Panc1 (cell line): ENCODE measurements at regions not wholly inside any gene's neighbourhood (a gene's known extent, or its start where the extent isn't known, plus 50 kb on each side); places are given as distances from the start of the nearest gene placed in this dataset.

Experiments used
- ATAC-seq: fragments of 200-7000 bp; cut with Tn5 transposase; 2 replicates; pipeline ENCODE4 v1.9.1; 2020; ENCODE audit warnings: mild to moderate bottlenecking, moderate library complexity
- BruUV-seq: library from RNA; stranded (reverse); fragments of 400-500 nt; replicated peaks from 2 replicates; lab custom pipeline; 2021; lab: Mats Ljungman, UMichigan
- CTCF ChIA-PET: fragments of 300-600 bp; sonication (Branson Sonifier 250); formaldehyde crosslinking; loops from one replicate; lab custom pipeline; 2022; ENCODE audit warnings: antibody characterized with exemption; lab: Charles Lee
- POLR2A ChIA-PET: fragments of 300-600 bp; sonication (Branson Sonifier 250); formaldehyde crosslinking; loops from one replicate; lab custom pipeline; 2022; ENCODE audit warnings: antibody characterized with exemption; lab: Charles Lee
- DNase-seq: peaks from one replicate; pipeline ENCODE4 v3.0.0-alpha.2; 2010; ENCODE audit warnings: low read depth, low spot score
- H3K27ac ChIP-seq: 2 replicates; pipeline ENCODE4 v1.5.1; 2011; ENCODE audit warnings: mild to moderate bottlenecking, low read length, inconsistent platforms
- H3K27me3 ChIP-seq: fragments of 200-500 bp; sonication (Bioruptor generic); 2 replicates; pipeline ENCODE4 v1.6.0; 2014; ENCODE audit warnings: low read length, inconsistent platforms; ENCODE audit not compliant: control insufficient read depth, insufficient read depth
- H3K36me3 ChIP-seq: fragments of 200-500 bp; sonication (Bioruptor generic); 2 replicates; pipeline ENCODE4 v1.5.1; 2014; ENCODE audit warnings: inconsistent platforms, mild to moderate bottlenecking, low read length, moderate library complexity; ENCODE audit not compliant: control insufficient read depth, insufficient read depth
- H3K4me1 ChIP-seq: 2 replicates; pipeline ENCODE4 v1.5.1; 2011; ENCODE audit warnings: inconsistent platforms, mild to moderate bottlenecking, low read length, moderate library complexity; ENCODE audit not compliant: control insufficient read depth, insufficient read depth
- H3K4me3 ChIP-seq, 2 experiments: 2 replicates each; pipeline ENCODE4 v1.5.1; 2011 to 2012; ENCODE audit warnings: low read depth in 2 of 2, low read length in 2 of 2, mild to moderate bottlenecking in 2 of 2, inconsistent platforms in 1 of 2, moderate library complexity in 1 of 2
- H3K9me3 ChIP-seq: fragments of 200-500 bp; sonication (Bioruptor generic); 2 replicates; pipeline ENCODE4 v1.5.1; 2014; ENCODE audit warnings: low read depth, mild to moderate bottlenecking, inconsistent platforms, low read length, moderate library complexity; ENCODE audit not compliant: control insufficient read depth, insufficient read depth
- POLR2AphosphoS5 ChIP-seq: IDR thresholded peaks from 2 replicates; pipeline ENCODE4 v1.6.1; 2012; ENCODE audit warnings: mild to moderate bottlenecking, low read depth, low read length, moderate library complexity
- SIN3A ChIP-seq: IDR thresholded peaks from 2 replicates; pipeline ENCODE4 v1.6.1; 2012; ENCODE audit warnings: low read depth, mild to moderate bottlenecking, low read length, moderate library complexity, borderline replicate concordance; ENCODE audit not compliant: insufficient read depth
- TCF7L2 ChIP-seq: IDR thresholded peaks from 2 replicates; pipeline ENCODE4 v1.6.1; 2011; ENCODE audit warnings: mild to moderate bottlenecking, low read depth, low read length, inconsistent platforms
- in situ Hi-C: cut with HindIII; loops from 2 replicates; pipeline ENCODE4 v1.10.0; 2016; ENCODE audit warnings: low sequenced_read_pairs, low pct_unique_long_range_greater_than_20kb
- intact Hi-C: fragments of 100-400 bp; cut with micrococcal nuclease; formaldehyde crosslinking; loops from one replicate; pipeline ENCODE4 v1.10.0; 2022; ENCODE audit not compliant: unreplicated experiment
- TF ChIP-seq, protein P1 (sequence below), 2 experiments: IDR thresholded peaks; 2 replicates each; pipeline ENCODE4 v1.6.1; 2011 to 2012; ENCODE audit warnings: low read depth in 2 of 2, control low read depth in 1 of 2, low read length in 1 of 2, mild to moderate bottlenecking in 1 of 2, moderate library complexity in 1 of 2; ENCODE audit not compliant: insufficient read depth in 1 of 2
- TF ChIP-seq, protein P2 (sequence below): fragments of 450-650 bp; IDR thresholded peaks from 2 replicates; pipeline ENCODE4 v1.5.1; 2017; ENCODE audit warnings: mild to moderate bottlenecking

DNA sequence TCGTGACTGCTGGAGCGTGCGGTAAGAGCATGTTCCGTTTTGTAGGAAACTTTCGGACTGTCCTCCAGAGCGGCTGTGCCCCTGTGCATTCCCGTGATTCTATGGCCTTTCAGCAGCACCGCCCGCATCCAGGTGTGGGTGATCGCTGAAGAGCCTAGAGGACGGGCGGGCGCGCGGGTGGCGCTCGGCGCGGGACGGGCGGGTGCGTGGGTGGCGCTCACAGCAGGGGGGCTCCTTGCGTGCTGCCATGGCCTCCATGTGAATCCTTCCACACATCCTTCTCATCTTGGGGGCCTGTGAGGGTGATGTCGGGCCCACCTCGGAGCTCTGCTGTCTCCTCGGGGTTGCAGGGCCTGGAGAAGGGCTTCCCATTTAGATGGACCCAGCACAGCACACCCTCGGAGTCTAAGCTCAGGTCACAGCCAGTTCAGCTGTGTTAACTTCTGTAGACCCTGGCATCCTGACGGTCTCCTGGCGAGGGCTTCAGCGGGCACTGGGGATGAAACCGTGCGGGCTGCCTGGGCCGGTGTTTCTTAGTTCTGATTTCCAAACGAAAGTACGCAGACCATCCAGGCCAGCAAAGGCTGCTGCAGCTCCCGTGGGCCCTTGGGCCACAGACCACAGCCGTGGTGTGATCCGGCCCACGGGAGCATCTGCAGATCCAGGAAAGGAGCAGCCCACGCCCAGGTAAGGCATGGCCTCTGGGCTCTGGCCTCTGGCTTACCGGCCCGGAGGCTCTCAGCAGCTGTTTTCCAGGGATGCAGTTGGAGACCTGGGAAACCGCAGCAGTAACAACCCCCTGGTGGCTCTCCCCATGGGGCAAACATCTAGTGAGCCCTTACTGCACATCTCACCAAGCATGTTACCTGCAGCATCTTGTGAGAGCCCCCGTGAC is 339.4 kb downstream of the FOXL1 start:
- DNase-seq (no peak), ATAC-seq (no peak)
- Histone ChIP-seq H3K4me1 (no peaks in the 10 kb centered on the region), H3K36me3 (no peaks in the 10 kb centered on the region), H3K9me3 (no peaks in the 10 kb centered on the region), H3K27me3 (no peaks in the 10 kb centered on the region), H3K4me3 (no peak overlapping the region), H3K27ac (no peak overlapping the region)
- TF ChIP-seq, protein P1, sequence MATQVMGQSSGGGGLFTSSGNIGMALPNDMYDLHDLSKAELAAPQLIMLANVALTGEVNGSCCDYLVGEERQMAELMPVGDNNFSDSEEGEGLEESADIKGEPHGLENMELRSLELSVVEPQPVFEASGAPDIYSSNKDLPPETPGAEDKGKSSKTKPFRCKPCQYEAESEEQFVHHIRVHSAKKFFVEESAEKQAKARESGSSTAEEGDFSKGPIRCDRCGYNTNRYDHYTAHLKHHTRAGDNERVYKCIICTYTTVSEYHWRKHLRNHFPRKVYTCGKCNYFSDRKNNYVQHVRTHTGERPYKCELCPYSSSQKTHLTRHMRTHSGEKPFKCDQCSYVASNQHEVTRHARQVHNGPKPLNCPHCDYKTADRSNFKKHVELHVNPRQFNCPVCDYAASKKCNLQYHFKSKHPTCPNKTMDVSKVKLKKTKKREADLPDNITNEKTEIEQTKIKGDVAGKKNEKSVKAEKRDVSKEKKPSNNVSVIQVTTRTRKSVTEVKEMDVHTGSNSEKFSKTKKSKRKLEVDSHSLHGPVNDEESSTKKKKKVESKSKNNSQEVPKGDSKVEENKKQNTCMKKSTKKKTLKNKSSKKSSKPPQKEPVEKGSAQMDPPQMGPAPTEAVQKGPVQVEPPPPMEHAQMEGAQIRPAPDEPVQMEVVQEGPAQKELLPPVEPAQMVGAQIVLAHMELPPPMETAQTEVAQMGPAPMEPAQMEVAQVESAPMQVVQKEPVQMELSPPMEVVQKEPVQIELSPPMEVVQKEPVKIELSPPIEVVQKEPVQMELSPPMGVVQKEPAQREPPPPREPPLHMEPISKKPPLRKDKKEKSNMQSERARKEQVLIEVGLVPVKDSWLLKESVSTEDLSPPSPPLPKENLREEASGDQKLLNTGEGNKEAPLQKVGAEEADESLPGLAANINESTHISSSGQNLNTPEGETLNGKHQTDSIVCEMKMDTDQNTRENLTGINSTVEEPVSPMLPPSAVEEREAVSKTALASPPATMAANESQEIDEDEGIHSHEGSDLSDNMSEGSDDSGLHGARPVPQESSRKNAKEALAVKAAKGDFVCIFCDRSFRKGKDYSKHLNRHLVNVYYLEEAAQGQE (IDR thresholded peaks at IDR 0.05; ENCODE audit: insufficient read depth in 1 of 2, low read depth in 2 of 2, low read length in 1 of 2) = no peak
- no peak for TF ChIP-seq SIN3A
- TF ChIP-seq, protein P2, sequence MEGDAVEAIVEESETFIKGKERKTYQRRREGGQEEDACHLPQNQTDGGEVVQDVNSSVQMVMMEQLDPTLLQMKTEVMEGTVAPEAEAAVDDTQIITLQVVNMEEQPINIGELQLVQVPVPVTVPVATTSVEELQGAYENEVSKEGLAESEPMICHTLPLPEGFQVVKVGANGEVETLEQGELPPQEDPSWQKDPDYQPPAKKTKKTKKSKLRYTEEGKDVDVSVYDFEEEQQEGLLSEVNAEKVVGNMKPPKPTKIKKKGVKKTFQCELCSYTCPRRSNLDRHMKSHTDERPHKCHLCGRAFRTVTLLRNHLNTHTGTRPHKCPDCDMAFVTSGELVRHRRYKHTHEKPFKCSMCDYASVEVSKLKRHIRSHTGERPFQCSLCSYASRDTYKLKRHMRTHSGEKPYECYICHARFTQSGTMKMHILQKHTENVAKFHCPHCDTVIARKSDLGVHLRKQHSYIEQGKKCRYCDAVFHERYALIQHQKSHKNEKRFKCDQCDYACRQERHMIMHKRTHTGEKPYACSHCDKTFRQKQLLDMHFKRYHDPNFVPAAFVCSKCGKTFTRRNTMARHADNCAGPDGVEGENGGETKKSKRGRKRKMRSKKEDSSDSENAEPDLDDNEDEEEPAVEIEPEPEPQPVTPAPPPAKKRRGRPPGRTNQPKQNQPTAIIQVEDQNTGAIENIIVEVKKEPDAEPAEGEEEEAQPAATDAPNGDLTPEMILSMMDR = no peak
- no peak for TF ChIP-seq TCF7L2
- TF ChIP-seq POLR2AphosphoS5 = no peak
- intact Hi-C loops = no loop called here
- ChIA-PET CTCF (no interaction called here), POLR2A (no interaction called here)
- BruUV-seq = no TSS peak
- in situ Hi-C loops = no loop called here

DNA sequence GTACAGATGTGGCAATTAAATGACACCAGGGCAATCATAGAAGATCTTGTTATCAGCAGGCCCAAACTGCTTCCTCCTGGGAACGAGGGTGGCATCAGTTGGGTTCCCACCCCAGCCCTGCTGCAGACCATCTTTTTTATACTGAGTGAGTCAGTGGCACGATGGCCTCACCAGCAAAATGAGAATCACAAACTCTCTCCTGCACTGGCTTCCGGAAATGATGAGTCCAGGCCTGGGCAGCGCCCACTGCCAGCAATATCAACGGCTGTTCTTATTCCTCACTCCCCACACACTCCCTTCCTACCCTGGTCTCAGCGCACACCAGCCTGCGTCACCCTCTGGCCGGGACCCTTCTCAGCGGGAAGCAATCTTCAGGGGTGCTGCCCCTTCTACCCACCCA is 340.3 kb downstream of the FOXL1 start:
- BruUV-seq = no TSS peak
- ATAC-seq = no peak
- Histone ChIP-seq H3K27ac (no peak overlapping the region), H3K27me3 (no peaks in the 10 kb centered on the region), H3K4me3 (no peak overlapping the region), H3K4me1 (no peaks in the 10 kb centered on the region), H3K9me3 (no peaks in the 10 kb centered on the region), H3K36me3 (no peaks in the 10 kb centered on the region)
- ChIA-PET POLR2A (no interaction called here), CTCF (no interaction called here)
- intact Hi-C loops = no loop called here
- TF ChIP-seq, protein P1 (IDR thresholded peaks at IDR 0.05; ENCODE audit: insufficient read depth in 1 of 2, low read depth in 2 of 2, low read length in 1 of 2) = no peak
- TF ChIP-seq POLR2AphosphoS5 (no peak), TCF7L2 (no peak), SIN3A (no peak)
- TF ChIP-seq, protein P2 = no peak
- DNase-seq = no peak
- in situ Hi-C loops = no loop called here
